ENCODE measurements at regions not wholly inside any gene's neighbourhood (a gene's known extent, or its start where the extent isn't known, plus 50 kb on each side); places are given as distances from the start of the nearest gene placed in this dataset.

- no peak for DNase-seq (ENCODE audit: extremely low read depth in 1 of 2, low read depth in 1 of 2)
Measured at GRCh38 chr7:9796241-9796640, 1177.4 kb upstream of the PHF14 start.

DNA sequence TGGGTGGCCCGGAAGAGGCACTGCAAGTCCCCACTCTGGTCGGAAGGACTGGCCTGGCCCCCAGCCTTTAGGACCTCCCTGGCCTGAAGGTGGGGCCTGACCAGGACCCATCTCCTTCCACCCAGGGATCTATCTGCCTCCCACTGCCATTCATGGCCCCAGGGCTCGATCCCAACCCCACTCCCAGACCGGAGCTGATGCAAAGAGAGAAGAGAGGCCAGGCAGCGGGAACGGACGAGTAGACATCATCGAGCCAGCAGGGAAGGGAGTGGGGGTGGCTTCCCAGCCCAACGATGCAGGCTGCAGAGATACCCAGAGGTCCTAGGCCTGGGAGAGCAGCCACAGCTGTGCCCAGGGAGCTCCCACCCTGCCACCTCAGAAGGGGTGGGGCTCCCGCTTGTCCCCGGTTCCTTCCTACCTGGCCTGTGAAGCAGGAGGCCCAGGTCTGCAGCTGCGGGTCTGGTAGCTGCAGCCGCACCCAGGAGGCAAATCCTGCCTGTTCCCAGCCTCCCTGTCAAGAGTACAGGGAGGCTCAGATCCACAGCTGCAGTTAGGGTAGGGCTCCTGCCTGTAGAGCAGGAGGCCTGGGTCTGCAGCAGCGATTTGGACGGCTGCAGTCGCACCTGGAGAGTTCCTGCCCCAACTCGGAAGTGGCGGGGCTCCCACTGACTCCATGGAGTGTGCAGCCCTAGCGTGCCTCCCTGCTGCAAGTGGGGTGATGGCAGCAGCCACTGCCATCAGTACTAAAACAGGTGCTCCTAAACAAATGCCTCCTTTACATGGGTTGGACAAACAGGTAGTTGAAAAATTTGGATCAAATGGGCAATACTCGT, 1151.0 kb upstream of the PHF14 start:
- no peak for DNase-seq (ENCODE audit: extremely low read depth in 1 of 2, low read depth in 1 of 2)

GRCh38 chr7:9835199-9835598, 1138.5 kb upstream of the PHF14 start:
- no peak for DNase-seq (ENCODE audit: extremely low read depth in 1 of 2, low read depth in 1 of 2)

DNA sequence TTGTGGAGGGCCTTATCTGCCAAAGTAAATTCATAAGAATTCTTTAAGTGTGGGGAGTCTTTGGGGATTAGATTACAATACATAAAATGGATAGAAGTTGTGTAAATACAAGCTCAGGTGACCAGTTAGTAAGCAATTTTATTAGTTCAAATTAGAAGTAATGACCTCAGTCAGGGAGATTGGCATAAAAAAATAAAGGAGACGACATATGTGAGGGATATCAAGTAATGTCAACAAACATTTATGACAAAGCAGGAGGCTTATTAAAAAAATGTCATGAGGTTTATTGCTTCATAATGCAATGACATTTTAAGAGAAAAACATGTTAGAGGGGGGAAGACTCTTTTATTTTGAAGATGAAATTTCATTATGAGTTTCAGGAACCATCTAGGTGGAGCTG, 1137.0 kb upstream of the PHF14 start:
- DNase-seq (ENCODE audit: extremely low read depth in 1 of 2, low read depth in 1 of 2), result no peak

- no peak for DNase-seq (ENCODE audit: extremely low read depth in 1 of 2, low read depth in 1 of 2)
Measured at GRCh38 chr7:9842301-9842700, 1131.4 kb upstream of the PHF14 start.

GRCh38 chr7:9846902-9847301, 1126.8 kb upstream of the PHF14 start:
- no peak for DNase-seq (ENCODE audit: extremely low read depth in 1 of 2, low read depth in 1 of 2)

DNA sequence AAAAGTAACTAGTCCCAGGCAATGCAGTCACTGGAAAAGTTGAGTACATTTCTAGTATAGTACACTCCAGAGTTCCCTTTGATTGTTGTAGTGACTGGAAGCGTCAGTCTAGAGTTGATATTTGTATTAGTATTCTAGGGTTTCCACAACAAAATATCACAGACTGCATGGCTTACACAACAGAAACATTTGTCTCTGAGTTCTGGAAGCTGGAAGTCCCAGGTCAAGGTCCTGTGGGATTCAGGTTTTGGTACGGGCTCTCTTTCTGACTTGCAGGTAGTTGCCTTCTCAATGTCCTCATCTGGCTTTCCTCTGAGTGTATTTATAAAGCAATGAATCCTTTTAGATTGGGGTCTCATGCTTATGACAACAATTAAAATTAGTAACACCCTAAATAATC, 1119.1 kb upstream of the PHF14 start:
- no peak for DNase-seq (ENCODE audit: extremely low read depth in 1 of 2, low read depth in 1 of 2)

DNA sequence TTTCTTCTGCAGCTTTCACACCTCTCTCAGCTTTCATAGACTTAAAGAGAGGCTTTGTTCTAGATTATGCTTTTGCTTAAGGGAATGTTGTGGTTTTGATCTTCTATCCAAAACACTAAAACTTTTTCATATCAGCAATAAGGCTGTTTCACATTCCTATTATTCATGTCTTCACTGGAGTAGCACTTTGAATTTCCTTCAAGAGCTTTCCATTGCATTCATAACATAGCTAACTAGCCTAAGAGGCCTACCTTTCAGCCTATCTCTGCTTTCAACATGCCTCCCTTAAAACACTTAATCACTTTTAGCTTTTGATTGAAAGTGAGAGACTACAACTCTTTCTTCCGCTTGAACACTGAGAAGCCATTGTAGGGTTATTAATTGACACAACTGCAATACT, 1117.0 kb upstream of the PHF14 start:
- no peak for DNase-seq (ENCODE audit: extremely low read depth in 1 of 2, low read depth in 1 of 2)

- DNase-seq (ENCODE audit: extremely low read depth in 1 of 2, low read depth in 1 of 2), result no peak
Measured at GRCh38 chr7:9863545-9863944, 1110.1 kb upstream of the PHF14 start.

- DNase-seq (ENCODE audit: extremely low read depth in 1 of 2, low read depth in 1 of 2), result no peak
Measured at GRCh38 chr7:9869151-9869550, 1104.5 kb upstream of the PHF14 start.

DNA sequence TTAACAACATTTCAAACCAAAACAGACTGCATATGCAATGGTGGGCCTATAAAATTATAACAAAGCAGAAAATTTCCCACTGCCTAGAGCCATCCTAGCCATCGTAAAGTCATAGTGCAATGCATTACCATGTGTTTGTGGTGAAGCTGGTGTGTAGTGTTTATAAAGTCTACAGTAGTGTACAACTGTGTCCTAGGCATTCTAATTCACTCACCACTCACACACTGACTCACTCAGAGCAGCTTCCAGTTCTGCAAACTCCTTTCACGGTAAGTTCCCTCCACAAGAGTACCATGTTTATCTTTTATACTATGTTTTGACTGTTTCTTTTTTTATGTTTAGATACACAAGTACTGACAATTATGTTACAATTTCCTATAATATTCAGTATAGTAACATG, 1104.1 kb upstream of the PHF14 start:
- no peak for DNase-seq (ENCODE audit: extremely low read depth in 1 of 2, low read depth in 1 of 2)

- no peak for DNase-seq (ENCODE audit: extremely low read depth in 1 of 2, low read depth in 1 of 2)
Measured at GRCh38 chr7:9870674-9871073, 1103.0 kb upstream of the PHF14 start.

DNA sequence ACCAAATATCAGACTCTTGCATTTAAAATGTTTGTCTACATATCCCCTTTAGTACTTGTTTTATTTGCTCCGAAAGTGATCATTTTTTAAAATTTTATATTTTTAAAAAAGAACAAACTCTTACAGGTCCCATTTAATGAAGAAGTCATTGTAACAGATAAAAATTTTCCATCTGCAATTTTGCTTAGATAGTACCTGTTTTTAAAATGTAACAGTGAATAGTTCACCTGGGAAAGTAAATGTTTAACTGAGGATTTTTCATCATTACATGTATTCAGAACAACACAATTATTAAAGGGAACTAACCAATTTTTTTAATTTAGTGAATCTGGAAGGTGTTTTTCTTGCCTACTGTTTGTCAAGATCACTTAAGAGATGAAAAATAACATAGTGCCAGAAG, 1099.5 kb upstream of the PHF14 start:
- no peak for DNase-seq (ENCODE audit: extremely low read depth in 1 of 2, low read depth in 1 of 2)

DNA sequence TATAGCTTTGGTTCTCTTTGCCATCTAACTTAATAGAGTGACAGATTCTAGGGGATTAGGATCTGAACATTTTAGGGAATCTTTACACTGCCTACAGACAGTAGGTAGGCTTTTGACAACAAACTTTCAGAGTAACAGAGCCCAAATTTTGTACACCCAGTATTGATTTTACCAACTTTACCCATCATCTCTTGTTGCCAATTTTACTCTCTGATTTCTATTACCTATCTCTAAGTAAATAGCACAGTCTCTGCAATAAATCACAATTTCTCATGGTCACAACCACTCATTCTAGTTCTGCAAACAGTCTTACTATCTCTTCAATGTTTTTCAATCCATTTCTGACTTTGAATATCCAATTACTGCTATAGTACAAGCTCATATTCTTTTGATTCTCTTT, 1097.6 kb upstream of the PHF14 start:
- no peak for DNase-seq (ENCODE audit: extremely low read depth in 1 of 2, low read depth in 1 of 2)

DNA sequence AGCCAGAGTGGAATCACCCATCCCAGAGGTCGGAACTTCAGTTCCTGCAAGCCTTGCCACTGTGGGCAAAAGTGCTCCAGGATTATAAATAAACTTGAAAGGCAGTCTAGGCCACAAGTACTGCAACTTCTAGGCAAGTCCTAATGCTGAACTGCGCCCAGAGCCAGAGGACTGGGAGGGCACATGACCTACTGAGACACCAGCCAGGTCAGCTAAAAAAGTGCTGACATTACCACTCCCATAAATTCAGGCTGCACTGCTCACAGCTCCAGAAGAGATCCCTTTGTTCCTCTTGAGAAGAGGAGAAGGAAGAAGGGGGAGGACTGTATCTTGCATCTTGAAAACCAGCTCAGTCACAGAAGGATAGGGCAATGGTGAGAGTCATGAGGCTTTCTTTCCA, 1084.1 kb upstream of the PHF14 start:
- DNase-seq (ENCODE audit: extremely low read depth in 1 of 2, low read depth in 1 of 2), result no peak

- DNase-seq (ENCODE audit: extremely low read depth in 1 of 2, low read depth in 1 of 2), result no peak
Measured at GRCh38 chr7:9890092-9890491, 1083.6 kb upstream of the PHF14 start.

GRCh38 chr7:9891056-9891455, 1082.6 kb upstream of the PHF14 start:
- no peak for DNase-seq (ENCODE audit: extremely low read depth in 1 of 2, low read depth in 1 of 2)

GRCh38 chr7:9900339-9900738, 1073.3 kb upstream of the PHF14 start:
- DNase-seq (ENCODE audit: extremely low read depth in 1 of 2, low read depth in 1 of 2), result no peak

DNA sequence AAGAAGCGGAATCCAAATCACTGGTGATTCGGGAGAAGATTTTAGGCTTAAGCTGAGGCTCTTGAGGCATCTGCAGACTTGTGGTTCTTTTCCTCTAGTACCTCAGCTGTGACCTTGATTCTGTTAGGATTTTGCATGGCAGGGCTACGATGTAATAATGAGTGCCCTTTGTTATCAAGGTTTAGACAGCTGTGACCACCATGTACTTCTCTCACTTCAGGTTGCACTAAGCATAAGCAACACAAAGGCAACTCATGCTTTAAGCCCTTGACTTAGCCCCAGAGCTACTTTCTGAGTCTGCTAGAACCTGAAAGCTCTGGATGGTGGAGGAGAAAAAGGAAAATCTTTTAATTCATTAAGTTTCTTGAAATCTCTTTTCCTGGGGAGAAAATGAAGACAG, 1052.3 kb upstream of the PHF14 start:
- DNase-seq (ENCODE audit: extremely low read depth in 1 of 2, low read depth in 1 of 2), result no peak

- no peak for DNase-seq (ENCODE audit: extremely low read depth in 1 of 2, low read depth in 1 of 2)
Measured at GRCh38 chr7:9937944-9938631, 1035.6 kb upstream of the PHF14 start.

GRCh38 chr7:9939176-9939575, 1034.5 kb upstream of the PHF14 start:
- no peak for DNase-seq (ENCODE audit: extremely low read depth in 1 of 2, low read depth in 1 of 2)

DNA sequence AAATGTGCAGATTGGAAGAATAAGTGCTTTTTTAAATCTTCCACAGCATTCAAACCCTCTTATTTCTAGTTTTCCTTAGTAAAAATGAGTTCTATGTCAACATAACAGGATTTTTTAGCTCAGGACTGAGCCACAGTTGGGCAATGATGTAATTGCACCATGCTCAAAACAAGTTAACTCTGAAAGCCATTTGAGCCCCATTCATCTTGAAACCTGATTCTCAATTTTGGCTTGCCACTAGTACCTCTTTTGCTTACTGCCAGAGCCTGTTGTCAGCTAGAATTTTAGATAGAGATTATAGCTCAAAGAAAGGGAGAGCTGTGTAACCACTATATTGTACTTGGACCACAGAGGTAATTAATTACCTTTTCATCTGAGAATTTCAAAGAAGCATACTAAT, 1028.5 kb upstream of the PHF14 start:
- DNase-seq (ENCODE audit: extremely low read depth in 1 of 2, low read depth in 1 of 2), result no peak

- DNase-seq (ENCODE audit: extremely low read depth in 1 of 2, low read depth in 1 of 2), result no peak
Measured at GRCh38 chr7:9945857-9946256, 1027.8 kb upstream of the PHF14 start.
